Activated CD8-positive, alpha-beta T cell treated with anti-CD3 and anti-CD28 coated beads, Interleukin-2, amount 10 ng/mL, durations not matched to agents 7 days and 5 days (primary cell): ENCODE measurements at regions not wholly inside any gene's neighbourhood (a gene's known extent, or its start where the extent isn't known, plus 50 kb on each side); places are given as distances from the start of the nearest gene placed in this dataset.
A peak's percentile ranks its signal among the peaks of the same experiment; 100 is the strongest.

Experiments used
- ATAC-seq: fragments of 150-1000 bp; cut with Tn5 transposase; one replicate; pipeline ENCODE4 v1.10.0; 2021; ENCODE audit warnings: moderate library complexity
- CTCF ChIA-PET: fragments of 350-600 bp; sonication (Branson Sonifier 250); formaldehyde crosslinking; loops from one replicate; lab custom pipeline; 2021; ENCODE audit warnings: antibody characterized with exemption; lab: Charles Lee
- POLR2A ChIA-PET: fragments of 350-600 bp; sonication (Branson Sonifier 250); formaldehyde crosslinking; loops from one replicate; lab custom pipeline; 2021; ENCODE audit warnings: antibody characterized with exemption; lab: Charles Lee
- DNase-seq: peaks from one replicate; pipeline ENCODE4 v3.0.0-alpha.2; 2020
- H3K27ac Mint-ChIP-seq: one replicate; pipeline ENCODE4 v1.8.0; 2021; ENCODE audit warnings: mild to moderate bottlenecking, mixed read lengths
- H3K27me3 Mint-ChIP-seq: one replicate; pipeline ENCODE4 v1.8.0; 2021; ENCODE audit warnings: low read depth, mixed read lengths
- H3K36me3 Mint-ChIP-seq: one replicate; pipeline ENCODE4 v1.8.0; 2021; ENCODE audit warnings: low read depth, mixed read lengths
- H3K4me1 Mint-ChIP-seq: one replicate; pipeline ENCODE4 v1.8.0; 2021; ENCODE audit warnings: low read depth, mixed read lengths
- H3K4me3 Mint-ChIP-seq: one replicate; pipeline ENCODE4 v1.8.0; 2021; ENCODE audit warnings: mild to moderate bottlenecking, mixed read lengths
- H3K9me3 Mint-ChIP-seq: one replicate; pipeline ENCODE4 v1.8.0; 2022; ENCODE audit warnings: mixed read lengths; ENCODE audit not compliant: insufficient read depth

DNA sequence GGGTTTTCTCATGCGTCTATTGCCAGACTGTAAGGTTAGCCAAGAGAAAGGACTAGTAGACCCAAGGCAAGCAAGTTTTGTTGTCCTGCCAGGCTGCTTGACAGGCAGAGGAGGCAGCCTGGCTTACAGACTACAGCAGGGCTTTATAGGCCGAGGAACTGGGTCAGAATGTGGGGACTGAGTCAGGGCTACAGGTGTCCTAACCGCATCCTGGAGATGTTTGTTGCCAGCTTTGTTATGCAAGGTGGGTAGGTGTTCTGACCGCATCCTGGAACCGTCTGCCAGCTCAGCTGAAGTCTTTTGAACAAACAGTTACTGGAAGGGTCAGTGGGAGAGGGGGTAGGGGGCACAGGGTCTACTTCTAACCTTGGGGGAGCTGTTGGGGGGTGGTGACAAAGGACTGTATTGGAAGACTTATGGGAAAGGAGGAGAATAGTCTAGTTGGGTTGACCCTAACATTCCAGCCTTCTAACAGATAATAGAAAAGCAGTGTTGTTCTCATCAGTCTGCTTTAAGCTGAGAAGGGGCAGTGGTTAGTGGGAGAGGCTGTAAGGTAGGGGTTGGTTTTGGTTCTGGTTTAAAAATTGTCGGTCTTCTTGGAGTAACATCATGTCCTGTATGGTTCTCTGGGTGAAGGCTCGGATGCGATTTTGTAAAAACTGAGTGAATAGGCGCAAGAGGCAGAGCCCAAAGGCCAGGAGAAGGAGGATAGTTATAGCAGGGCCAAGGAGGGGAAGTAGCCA, 913.8 kb upstream of the SLITRK5 start:
- POLR2A ChIA-PET: interaction anchor here (1.3 kb wide), 1 partner anchor 9 kb away, joined by 4 read pairs; no protein-coding TSS in a partner anchor
- Mint-ChIP-seq H3K4me3 (no peak overlapping the region), H3K36me3 (no peaks in the 10 kb centered on the region), H3K4me1 (no peaks in the 10 kb centered on the region), H3K27me3 (no peaks in the 10 kb centered on the region), H3K27ac (peak overlapping the region; percentile 50), H3K9me3 (peaks cover 8% of the 10 kb centered on the region)
- DNase-seq (peak; percentile 23), ATAC-seq (peak; percentile 49)
- CTCF ChIA-PET: no interaction called here

DNA sequence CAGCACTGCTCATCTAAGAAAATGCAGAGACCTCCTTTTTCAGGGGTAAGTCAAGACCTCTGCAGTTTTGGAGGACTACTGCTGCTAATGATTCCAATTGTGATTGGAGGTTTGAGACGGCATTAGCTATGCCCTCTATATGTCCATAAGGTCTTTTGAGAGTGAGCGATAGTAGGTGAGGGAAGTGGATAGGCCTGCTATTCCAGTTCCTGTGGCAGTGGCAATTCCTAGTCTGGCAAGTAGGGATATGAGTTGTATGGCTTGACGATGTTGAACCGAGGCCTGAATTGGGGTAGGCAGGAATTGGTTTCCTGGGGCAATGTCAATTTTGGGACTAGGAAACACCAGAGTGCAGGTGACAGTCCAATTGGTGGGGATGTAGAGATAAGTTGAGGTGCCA, 913.1 kb upstream of the SLITRK5 start:
- Mint-ChIP-seq H3K27me3 (no peaks in the 10 kb centered on the region), H3K4me3 (no peak overlapping the region), H3K9me3 (peaks cover 8% of the 10 kb centered on the region), H3K36me3 (no peaks in the 10 kb centered on the region), H3K27ac (peak overlapping the region; percentile 66), H3K4me1 (no peaks in the 10 kb centered on the region)
- DNase-seq: no peak
- no peak for ATAC-seq
- CTCF ChIA-PET: no interaction called here
- POLR2A ChIA-PET: interaction anchor here (1.3 kb wide), 1 partner anchor 9 kb away, joined by 4 read pairs; no protein-coding TSS in a partner anchor

DNA sequence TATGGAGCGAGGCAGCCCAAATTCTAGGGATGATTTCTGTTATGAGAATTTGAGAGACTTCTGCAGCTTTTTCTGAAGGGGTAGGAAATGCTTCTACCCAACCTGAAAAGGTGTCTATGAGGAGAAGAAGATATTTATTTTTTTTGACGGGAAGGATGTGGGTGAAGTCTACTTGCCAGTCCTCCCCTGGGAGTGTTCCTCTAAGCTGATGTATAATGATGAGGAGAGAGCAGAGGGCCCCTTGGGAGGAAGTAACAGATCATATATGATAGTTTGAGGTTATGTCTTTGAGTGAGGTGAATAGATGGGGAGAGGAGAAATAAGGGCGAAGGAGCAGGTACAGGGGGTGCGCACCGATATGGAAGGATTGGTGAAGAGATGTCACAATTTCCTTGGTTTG, 910.6 kb upstream of the SLITRK5 start:
- ATAC-seq (no peak), DNase-seq (no peak)
- CTCF ChIA-PET: no interaction called here
- H3K4me1 Mint-ChIP-seq: no peaks in the 10 kb centered on the region
- H3K27ac Mint-ChIP-seq: no peak overlapping the region
- POLR2A ChIA-PET: no interaction called here
- H3K4me3 Mint-ChIP-seq: no peak overlapping the region
- H3K9me3 Mint-ChIP-seq: peaks cover 14% of the 10 kb centered on the region
- H3K36me3 Mint-ChIP-seq: no peaks in the 10 kb centered on the region
- H3K27me3 Mint-ChIP-seq: no peaks in the 10 kb centered on the region

DNA sequence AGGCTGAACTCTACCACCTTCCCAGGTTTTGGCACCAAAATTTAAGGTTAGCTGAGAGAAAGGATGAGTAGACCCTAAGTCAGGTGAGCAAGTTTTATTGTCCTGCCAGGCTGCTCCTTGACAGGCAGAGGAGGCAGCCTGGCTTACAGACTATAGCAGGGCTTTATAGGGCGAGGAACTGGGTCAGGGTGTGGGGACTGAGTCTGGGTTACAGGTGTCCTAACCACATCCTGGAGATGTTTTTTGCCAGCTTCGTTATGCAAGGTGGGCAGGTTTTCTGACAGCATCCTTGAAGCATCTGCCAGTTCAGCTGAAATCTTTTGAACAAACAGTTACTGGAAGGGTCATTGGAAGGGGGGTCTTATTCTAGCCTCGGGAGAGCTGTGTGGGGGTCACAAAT, 905.7 kb upstream of the SLITRK5 start:
- no peaks in the 10 kb centered on the region for H3K36me3 Mint-ChIP-seq
- H3K4me3 Mint-ChIP-seq: no peak overlapping the region
- no peak overlapping the region for H3K27ac Mint-ChIP-seq
- DNase-seq (no peak), ATAC-seq (no peak)
- H3K4me1 Mint-ChIP-seq: no peaks in the 10 kb centered on the region
- ChIA-PET POLR2A (no interaction called here), CTCF (no interaction called here)
- no peaks in the 10 kb centered on the region for H3K27me3 Mint-ChIP-seq
- H3K9me3 Mint-ChIP-seq: peaks cover 12% of the 10 kb centered on the region

DNA sequence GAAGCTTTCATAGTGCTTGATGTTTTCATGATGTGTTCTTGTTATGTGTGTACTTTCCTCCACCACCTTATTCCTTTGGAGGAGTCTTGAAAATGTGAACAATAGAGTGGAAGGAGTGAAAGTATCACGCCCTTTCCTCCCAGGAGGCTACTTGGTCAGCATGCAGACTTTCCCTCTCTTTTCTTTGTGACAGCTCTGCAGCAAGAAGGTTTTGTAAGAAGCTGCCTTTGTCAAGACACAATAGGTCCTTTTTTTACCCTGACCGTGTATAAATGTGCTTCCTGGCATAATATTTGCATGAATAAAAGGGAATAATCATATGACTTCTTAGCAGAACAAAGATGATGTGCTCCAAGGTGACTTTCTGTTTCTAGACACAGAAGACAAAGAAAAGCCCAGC, 882.6 kb upstream of the SLITRK5 start:
- no peaks in the 10 kb centered on the region for H3K4me1 Mint-ChIP-seq
- H3K9me3 Mint-ChIP-seq: peaks cover 3% of the 10 kb centered on the region
- ChIA-PET CTCF (no interaction called here), POLR2A (no interaction called here)
- H3K36me3 Mint-ChIP-seq: no peaks in the 10 kb centered on the region
- DNase-seq: no peak
- ATAC-seq: no peak
- H3K27ac Mint-ChIP-seq: no peak overlapping the region
- H3K27me3 Mint-ChIP-seq: no peaks in the 10 kb centered on the region
- no peak overlapping the region for H3K4me3 Mint-ChIP-seq

DNA sequence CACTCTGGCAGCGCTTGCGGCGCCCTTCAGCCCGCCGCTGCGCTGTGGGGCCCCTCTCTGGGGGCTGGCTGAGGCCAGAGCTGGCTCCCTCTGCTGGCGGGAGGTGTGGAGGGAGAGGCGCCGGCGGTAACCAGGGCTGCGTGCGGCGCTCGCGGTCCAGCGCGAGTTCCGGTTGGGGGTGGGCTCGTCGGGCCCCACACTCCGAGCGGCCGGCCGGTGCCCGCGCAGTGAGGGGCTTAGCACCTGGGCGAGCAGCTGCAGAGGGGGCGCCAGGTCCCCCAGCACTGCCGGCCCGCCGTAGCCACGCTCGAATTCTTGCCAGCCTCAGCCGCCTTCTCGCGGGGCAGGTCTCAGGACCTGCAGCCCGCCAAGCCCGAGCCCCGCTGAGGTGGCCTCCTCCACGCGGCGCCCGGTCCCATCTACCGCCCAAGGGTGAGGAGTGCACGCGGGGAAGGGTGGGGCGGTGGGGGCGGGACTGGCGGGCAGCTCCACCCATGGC, 879.0 kb upstream of the SLITRK5 start:
- no peak overlapping the region for H3K4me3 Mint-ChIP-seq
- H3K27ac Mint-ChIP-seq: no peak overlapping the region
- H3K9me3 Mint-ChIP-seq: peaks cover 3% of the 10 kb centered on the region
- no peak for DNase-seq
- H3K27me3 Mint-ChIP-seq: no peaks in the 10 kb centered on the region
- no peak for ATAC-seq
- ChIA-PET POLR2A (no interaction called here), CTCF (no interaction called here)
- H3K4me1 Mint-ChIP-seq: no peaks in the 10 kb centered on the region
- no peaks in the 10 kb centered on the region for H3K36me3 Mint-ChIP-seq

DNA sequence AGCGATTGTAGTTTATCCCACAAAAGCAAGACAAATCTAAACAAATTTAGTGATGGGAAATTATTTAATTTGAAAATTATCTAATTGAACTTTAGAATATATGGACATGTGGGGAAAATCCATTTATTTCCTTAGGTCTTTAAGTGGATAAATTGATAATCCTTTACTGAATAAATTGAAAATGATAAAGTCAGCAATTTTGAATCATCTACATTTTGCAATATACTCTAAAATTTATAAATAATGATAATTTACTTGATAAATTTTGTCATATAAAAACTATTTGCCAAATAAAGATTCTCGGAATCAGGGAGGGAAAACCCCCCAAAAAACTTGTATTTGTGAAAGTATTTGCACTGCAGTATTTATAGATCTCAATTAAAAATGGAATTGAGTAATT, 875.3 kb upstream of the SLITRK5 start:
- ChIA-PET POLR2A (no interaction called here), CTCF (no interaction called here)
- Mint-ChIP-seq H3K9me3 (peaks cover 8% of the 10 kb centered on the region), H3K36me3 (no peaks in the 10 kb centered on the region), H3K4me1 (no peaks in the 10 kb centered on the region), H3K27ac (no peak overlapping the region), H3K4me3 (no peak overlapping the region), H3K27me3 (no peaks in the 10 kb centered on the region)
- DNase-seq (no peak), ATAC-seq (no peak)

DNA sequence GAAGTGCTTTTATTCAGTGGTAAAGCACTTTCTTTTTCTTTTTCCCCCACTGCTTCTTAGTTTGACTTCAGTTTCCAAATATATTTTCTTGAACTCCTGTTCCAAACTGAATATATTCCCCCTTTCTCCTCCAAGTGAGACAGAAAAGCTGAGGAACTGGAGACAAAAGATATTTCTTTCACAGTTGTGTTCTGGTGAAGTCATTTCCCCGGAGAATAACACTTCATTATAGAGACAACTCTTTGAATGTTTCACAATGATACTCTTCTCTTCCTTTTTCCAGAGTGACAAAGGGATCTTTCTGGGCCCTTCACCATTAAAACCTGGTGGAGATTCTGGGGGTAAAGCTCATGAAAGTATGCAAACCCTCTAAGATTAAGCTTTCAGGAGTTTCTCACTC, 860.8 kb upstream of the SLITRK5 start:
- Mint-ChIP-seq H3K4me1 (no peaks in the 10 kb centered on the region), H3K4me3 (no peak overlapping the region), H3K9me3 (no peaks in the 10 kb centered on the region), H3K27ac (no peak overlapping the region), H3K27me3 (no peaks in the 10 kb centered on the region), H3K36me3 (no peaks in the 10 kb centered on the region)
- ATAC-seq: no peak
- CTCF ChIA-PET: no interaction called here
- POLR2A ChIA-PET: no interaction called here
- DNase-seq: no peak

DNA sequence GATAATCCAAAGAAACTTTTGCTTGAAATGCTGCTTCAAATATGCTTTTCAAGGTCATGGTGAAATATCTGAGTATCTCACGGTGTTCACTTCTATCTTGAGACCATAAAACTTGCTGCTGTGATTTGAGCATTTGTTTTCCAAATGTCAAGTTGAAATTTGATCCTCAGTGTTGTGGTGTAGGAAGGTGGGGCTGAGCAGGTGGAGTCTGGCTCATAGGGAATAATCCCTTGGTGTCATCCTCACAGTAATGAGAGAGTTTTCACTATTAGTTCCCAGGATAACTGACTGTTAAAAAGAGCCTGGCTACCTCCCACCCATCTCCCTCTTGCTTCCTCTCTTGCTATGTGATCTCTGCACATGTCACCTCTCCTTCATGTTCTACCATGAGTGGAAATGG, 858.0 kb upstream of the SLITRK5 start:
- no peaks in the 10 kb centered on the region for H3K4me1 Mint-ChIP-seq
- no peak overlapping the region for H3K4me3 Mint-ChIP-seq
- ChIA-PET CTCF (no interaction called here), POLR2A (no interaction called here)
- no peaks in the 10 kb centered on the region for H3K27me3 Mint-ChIP-seq
- H3K9me3 Mint-ChIP-seq: no peaks in the 10 kb centered on the region
- ATAC-seq: no peak
- no peak overlapping the region for H3K27ac Mint-ChIP-seq
- DNase-seq: no peak
- no peaks in the 10 kb centered on the region for H3K36me3 Mint-ChIP-seq

DNA sequence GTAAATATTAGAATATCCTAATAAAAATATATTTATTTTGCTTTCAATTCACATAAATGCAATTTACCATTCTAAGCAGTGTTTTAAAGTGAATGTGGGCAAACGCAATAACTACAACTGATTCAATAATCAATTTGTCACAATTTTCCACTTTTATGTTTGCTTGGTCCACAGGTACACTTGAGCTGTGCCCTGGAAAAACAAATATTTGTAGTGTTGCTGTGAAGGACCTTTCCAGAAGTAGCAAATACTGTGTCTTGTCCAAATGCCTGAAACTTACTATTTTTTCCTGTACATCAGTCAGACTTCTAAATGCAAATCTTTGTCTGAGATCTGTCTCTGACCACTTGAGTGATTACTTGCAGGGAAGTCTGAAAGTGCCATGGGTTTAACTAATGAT, 845.8 kb upstream of the SLITRK5 start:
- Mint-ChIP-seq H3K27ac (no peak overlapping the region), H3K27me3 (no peaks in the 10 kb centered on the region), H3K4me3 (no peak overlapping the region), H3K36me3 (no peaks in the 10 kb centered on the region), H3K9me3 (no peaks in the 10 kb centered on the region), H3K4me1 (no peaks in the 10 kb centered on the region)
- ChIA-PET CTCF (no interaction called here), POLR2A (no interaction called here)
- DNase-seq: no peak
- no peak for ATAC-seq

DNA sequence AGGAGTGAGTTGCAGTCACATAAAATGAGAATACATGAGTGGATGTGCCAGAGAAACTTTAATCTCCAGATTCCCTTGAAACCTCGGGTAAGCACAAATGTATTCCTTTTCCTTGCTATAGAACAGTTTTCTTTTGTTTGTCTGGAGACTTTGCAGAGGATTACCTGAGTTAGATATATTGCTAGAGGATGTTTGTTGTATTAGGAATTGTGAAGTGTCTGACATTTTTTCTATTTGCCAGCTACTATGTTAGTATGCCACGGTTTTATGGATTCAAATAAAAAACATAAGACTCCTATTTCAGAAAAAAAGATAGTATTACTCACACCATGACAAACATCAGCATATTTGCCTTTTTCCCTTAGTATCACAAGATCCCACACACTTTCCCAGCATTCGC, 844.9 kb upstream of the SLITRK5 start:
- Mint-ChIP-seq H3K27ac (no peak overlapping the region), H3K4me1 (no peaks in the 10 kb centered on the region), H3K4me3 (no peak overlapping the region), H3K36me3 (no peaks in the 10 kb centered on the region), H3K9me3 (no peaks in the 10 kb centered on the region), H3K27me3 (no peaks in the 10 kb centered on the region)
- ATAC-seq (no peak), DNase-seq (no peak)
- ChIA-PET CTCF (no interaction called here), POLR2A (no interaction called here)

DNA sequence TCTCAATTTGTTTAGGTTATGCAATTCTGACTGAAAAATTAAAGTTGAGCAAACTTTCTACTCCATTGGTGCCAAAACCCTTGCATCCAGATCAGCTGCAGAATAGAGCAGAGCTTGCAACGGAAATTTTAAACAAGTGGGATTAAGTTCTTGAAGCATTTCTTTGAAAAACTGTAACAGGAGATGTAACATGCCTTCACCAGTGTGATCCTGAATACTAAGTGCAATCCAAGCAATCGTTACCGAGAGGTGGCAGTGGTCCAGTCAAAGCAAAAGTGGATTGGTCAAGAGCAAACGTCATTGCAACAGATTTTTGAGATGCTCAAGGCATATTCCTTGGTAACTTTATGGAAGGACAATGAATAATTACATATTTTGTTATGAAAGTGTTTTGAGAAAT, 841.1 kb upstream of the SLITRK5 start:
- Mint-ChIP-seq H3K4me1 (no peaks in the 10 kb centered on the region), H3K4me3 (no peak overlapping the region), H3K27me3 (no peaks in the 10 kb centered on the region), H3K9me3 (peaks cover 5% of the 10 kb centered on the region), H3K27ac (no peak overlapping the region), H3K36me3 (no peaks in the 10 kb centered on the region)
- no peak for DNase-seq
- ChIA-PET POLR2A (no interaction called here), CTCF (no interaction called here)
- ATAC-seq: no peak

DNA sequence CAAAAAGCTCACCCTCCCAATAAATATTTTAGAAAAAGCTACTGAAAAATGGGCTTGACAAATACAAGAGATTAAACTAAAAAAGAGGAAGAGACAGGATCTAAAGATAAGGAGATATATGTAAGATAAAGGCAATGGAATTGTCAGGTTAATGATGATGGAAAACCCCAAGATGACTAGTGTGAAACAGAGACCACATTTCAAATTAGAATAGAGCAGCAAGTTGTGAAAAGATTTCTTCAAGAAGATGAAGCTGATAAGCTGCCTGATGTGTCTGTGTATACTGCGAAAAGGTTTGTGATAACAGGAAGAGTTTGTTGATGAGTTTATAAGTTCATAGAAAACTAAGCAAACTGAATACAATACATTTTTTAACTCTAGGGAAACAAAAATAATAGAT, 840.1 kb upstream of the SLITRK5 start:
- DNase-seq (no peak), ATAC-seq (no peak)
- H3K27me3 Mint-ChIP-seq: no peaks in the 10 kb centered on the region
- CTCF ChIA-PET: no interaction called here
- peaks cover 5% of the 10 kb centered on the region for H3K9me3 Mint-ChIP-seq
- no peaks in the 10 kb centered on the region for H3K4me1 Mint-ChIP-seq
- H3K36me3 Mint-ChIP-seq: no peaks in the 10 kb centered on the region
- POLR2A ChIA-PET: no interaction called here
- H3K4me3 Mint-ChIP-seq: no peak overlapping the region
- no peak overlapping the region for H3K27ac Mint-ChIP-seq
